H1 (cell line): ENCODE measurements at regions not wholly inside any gene's neighbourhood (a gene's known extent, or its start where the extent isn't known, plus 50 kb on each side); places are given as distances from the start of the nearest gene placed in this dataset.

ENCODE experiments used
- CTCF ChIA-PET: fragments of 300-600 bp; sonication (Branson Sonifier 250); formaldehyde crosslinking; loops from one replicate; lab custom pipeline; 2021; ENCODE audit not compliant: partially characterized antibody; lab: Charles Lee
- POLR2A ChIA-PET: fragments of 300-600 bp; sonication (Branson Sonifier 250); formaldehyde crosslinking; loops from one replicate; lab custom pipeline; 2021; ENCODE audit warnings: inconsistent platforms; ENCODE audit not compliant: partially characterized antibody; lab: Charles Lee
- DNase-seq, 2 experiments: peaks; one replicate each; pipeline versions ENCODE4 v3.0.0 to v3.0.0-alpha.2; 2010 to 2022; ENCODE audit warnings: low spot score in 2 of 2, low read depth in 1 of 2, mixed read lengths in 1 of 2
- FAIRE-seq: peaks from 2 replicates; lab custom pipeline; 2011; peaks lifted over from hg19 to GRCh38; lab: Jason Lieb, UNC
- H2AFZ ChIP-seq: 2 replicates; pipeline ENCODE4 v1.8.1; 2012; ENCODE audit warnings: low read length, inconsistent platforms
- H2AK5ac ChIP-seq: 2 replicates; pipeline ENCODE4 v1.6.1; 2013; ENCODE audit warnings: low read depth, low read length
- H2BK120ac ChIP-seq: replicated peaks from 2 replicates; pipeline ENCODE3; 2013; ENCODE audit warnings: low read depth, low read length, inconsistent platforms
- H2BK12ac ChIP-seq: 2 replicates; pipeline ENCODE4 v1.6.1; 2013; ENCODE audit warnings: low read depth, low read length
- H2BK15ac ChIP-seq: 2 replicates; pipeline ENCODE4 v1.6.1; 2013; ENCODE audit warnings: low read length
- H2BK20ac ChIP-seq: 2 replicates; pipeline ENCODE4 v1.6.1; 2013; ENCODE audit warnings: low read length
- H2BK5ac ChIP-seq: 2 replicates; pipeline ENCODE4 v1.6.1; 2013; ENCODE audit warnings: low read depth, low read length
- H3K14ac ChIP-seq: 2 replicates; pipeline ENCODE4 v1.6.1; 2013; ENCODE audit warnings: inconsistent platforms; ENCODE audit not compliant: insufficient read length
- H3K18ac ChIP-seq: 2 replicates; pipeline ENCODE4 v1.6.1; 2013; ENCODE audit warnings: low read length; ENCODE audit errors: extremely low read depth
- H3K23ac ChIP-seq: 2 replicates; pipeline ENCODE4 v1.6.1; 2013; ENCODE audit warnings: inconsistent platforms; ENCODE audit not compliant: insufficient read length
- H3K23me2 ChIP-seq: 2 replicates; pipeline ENCODE4 v1.6.1; 2013; ENCODE audit warnings: low read depth, low read length
- H3K27ac ChIP-seq: 2 replicates; pipeline ENCODE4 v1.6.1; 2011; ENCODE audit warnings: low read depth, low read length, inconsistent platforms
- H3K27me3 ChIP-seq, 4 experiments: replicated peaks in 1 of 4; 1 replicate in 1 of 4; 2 replicates in 3 of 4; pipeline versions ENCODE4 v1.6.1 to v1.8.1; 2011 to 2013; ENCODE audit warnings: low read length in 3 of 4, mild to moderate bottlenecking in 3 of 4, inconsistent platforms in 2 of 4, mixed read lengths in 2 of 4, moderate library complexity in 1 of 4; ENCODE audit not compliant: control insufficient read depth in 3 of 4, insufficient read depth in 3 of 4; ENCODE audit errors: extremely low read depth in 1 of 4
- H3K36me3 ChIP-seq, 4 experiments: 2 replicates each; pipeline versions ENCODE4 v1.6.1 to v1.8.1; 2011 to 2013; ENCODE audit warnings: mild to moderate bottlenecking in 4 of 4, low read length in 3 of 4, moderate library complexity in 2 of 4, control low read depth in 1 of 4, inconsistent platforms in 1 of 4; ENCODE audit not compliant: insufficient read depth in 4 of 4, control insufficient read depth in 2 of 4
- H3K4ac ChIP-seq: replicated peaks from 2 replicates; pipeline ENCODE3; 2013; ENCODE audit warnings: low read length, low read depth, mixed read lengths, inconsistent platforms; ENCODE audit not compliant: insufficient read length
- H3K4me1 ChIP-seq, 4 experiments: replicated peaks in 1 of 4; 1 replicate in 1 of 4; 2 replicates in 3 of 4; pipeline versions ENCODE4 v1.6.1 to v1.8.1; 2011 to 2013; ENCODE audit warnings: low read length in 3 of 4, inconsistent platforms in 2 of 4, mixed read lengths in 1 of 4; ENCODE audit not compliant: insufficient read depth in 4 of 4, control insufficient read depth in 3 of 4
- H3K4me2 ChIP-seq, 2 experiments: 2 replicates each; pipeline versions ENCODE4 v1.6.1 to v1.8.1; 2011 to 2013; ENCODE audit warnings: low read depth in 2 of 2, low read length in 2 of 2, control low read depth in 1 of 2, inconsistent platforms in 1 of 2, mild to moderate bottlenecking in 1 of 2; ENCODE audit not compliant: insufficient read depth in 1 of 2
- H3K4me3 ChIP-seq, 4 experiments: fragments of 200-600, 300-600 bp in 1 of 4; sonication (generic), shearing (Covaris generic), sonication (Bioruptor Twin) in 1 of 4; 2 replicates each; pipeline versions ENCODE4 v1.5.1 to v1.8.1; 2011 to 2016; ENCODE audit warnings: low read length in 4 of 4, low read depth in 3 of 4, control low read depth in 2 of 4, inconsistent platforms in 2 of 4, mild to moderate bottlenecking in 2 of 4, mixed read lengths in 1 of 4, moderate library complexity in 1 of 4; ENCODE audit not compliant: insufficient read depth in 2 of 4; ENCODE audit errors: extremely low read depth in 1 of 4
- H3K56ac ChIP-seq: replicated peaks from 2 replicates; pipeline ENCODE3; 2013; ENCODE audit warnings: low read depth, mild to moderate bottlenecking, mixed read lengths, low read length, inconsistent platforms; ENCODE audit not compliant: insufficient read length
- H3K79me1 ChIP-seq: 2 replicates; pipeline ENCODE4 v1.6.1; 2013; ENCODE audit warnings: low read depth, low read length, control low read depth
- H3K79me2 ChIP-seq, 2 experiments: 2 replicates each; pipeline versions ENCODE4 v1.6.1 to v1.8.1; 2012 to 2013; ENCODE audit warnings: low read length in 2 of 2, mild to moderate bottlenecking in 2 of 2, inconsistent platforms in 1 of 2; ENCODE audit not compliant: insufficient read depth in 2 of 2, control insufficient read depth in 1 of 2
- H3K9ac ChIP-seq, 4 experiments: replicated peaks in 1 of 4; 1 replicate in 1 of 4; 2 replicates in 3 of 4; pipeline versions ENCODE4 v1.6.1 to v1.8.1; 2011 to 2013; ENCODE audit warnings: low read depth in 3 of 4, low read length in 3 of 4, control low read depth in 2 of 4, mild to moderate bottlenecking in 2 of 4, moderate library complexity in 2 of 4, inconsistent platforms in 1 of 4; ENCODE audit errors: extremely low read depth in 1 of 4
- H3K9me3 ChIP-seq, 2 experiments: 2 replicates each; pipeline versions ENCODE4 v1.6.1 to v1.8.1; 2012 to 2013; ENCODE audit warnings: mild to moderate bottlenecking in 2 of 2, moderate library complexity in 2 of 2, control low read depth in 1 of 2, inconsistent platforms in 1 of 2, low read depth in 1 of 2, low read length in 1 of 2, mixed read lengths in 1 of 2; ENCODE audit not compliant: insufficient read depth in 2 of 2
- H4K20me1 ChIP-seq, 2 experiments: replicated peaks in 1 of 2; 2 replicates each; pipeline versions ENCODE3 to v1.8.1; 2011 to 2013; ENCODE audit warnings: inconsistent platforms in 2 of 2, low read length in 2 of 2, mild to moderate bottlenecking in 1 of 2; ENCODE audit not compliant: insufficient read depth in 2 of 2, control insufficient read depth in 1 of 2
- H4K5ac ChIP-seq: 2 replicates; pipeline ENCODE4 v1.6.1; 2013; ENCODE audit warnings: low read length, low read depth, mixed read lengths, inconsistent platforms; ENCODE audit not compliant: insufficient read length
- H4K8ac ChIP-seq: 2 replicates; pipeline ENCODE4 v1.8.0; 2013; ENCODE audit warnings: mild to moderate bottlenecking, moderate library complexity, low read length, inconsistent platforms; ENCODE audit not compliant: insufficient read depth; ENCODE audit errors: extremely low read depth
- H4K91ac ChIP-seq: replicated peaks from 2 replicates; pipeline ENCODE3; 2013; ENCODE audit warnings: low read length, mixed read lengths, inconsistent platforms; ENCODE audit not compliant: insufficient read length
- BCL11A ChIP-seq, 2 experiments: IDR thresholded peaks; one replicate each; pipeline ENCODE4 v1.6.1; 2011; ENCODE audit warnings: low read depth in 2 of 2, low read length in 2 of 2, mild to moderate bottlenecking in 2 of 2
- BRCA1 ChIP-seq: IDR thresholded peaks from 2 replicates; pipeline ENCODE4 v1.6.1; 2012; ENCODE audit warnings: low read depth, low read length, improper control_type of control experiment
- CREB1 ChIP-seq: IDR thresholded peaks from 2 replicates; pipeline ENCODE4 v1.6.1; 2012; ENCODE audit warnings: inconsistent platforms
- JUN ChIP-seq: IDR thresholded peaks from 2 replicates; pipeline ENCODE4 v1.6.1; 2011; ENCODE audit warnings: low read depth, mild to moderate bottlenecking, improper control_type of control experiment, low read length
- RAD21 ChIP-seq, 2 experiments: IDR thresholded peaks in 1 of 2; conservative IDR thresholded peaks in 1 of 2; 2 replicates each; pipeline ENCODE4 v1.6.1; 2011; ENCODE audit warnings: low read depth in 2 of 2, low read length in 2 of 2, improper control_type of control experiment in 1 of 2, inconsistent platforms in 1 of 2, mild to moderate bottlenecking in 1 of 2, moderate library complexity in 1 of 2
- WGBS, 2 experiments: shearing (Covaris generic) in 1 of 2; methylation state at CpG; one replicate each; pipeline versions ENCODE4 v1.1.6 to v1.1.7; 2013 to 2015; ENCODE audit warnings: low lambda C conversion rate in 2 of 2, mixed read lengths in 2 of 2, inconsistent platforms in 1 of 2, low coverage in 1 of 2, missing lambda C conversion rate in 1 of 2; ENCODE audit not compliant: insufficient replicate concordance in 2 of 2, insufficient coverage in 1 of 2, insufficient read length in 1 of 2; ENCODE audit errors: extremely low coverage in 1 of 2, missing lambda C conversion rate in 1 of 2; 5-methylcytosine and 5-hydroxymethylcytosine counted together
- TF ChIP-seq, protein P1 (sequence below), 3 experiments: IDR thresholded peaks; 1 replicate in 2 of 3; 2 replicates in 1 of 3; pipeline versions ENCODE4 v1.5.1 to v1.6.1; 2011; ENCODE audit warnings: low read length in 3 of 3, mild to moderate bottlenecking in 3 of 3, inconsistent platforms in 2 of 3, low read depth in 1 of 3, moderate library complexity in 1 of 3; ENCODE audit not compliant: insufficient read depth in 1 of 3; ENCODE audit errors: control extremely low read depth in 1 of 3

DNA sequence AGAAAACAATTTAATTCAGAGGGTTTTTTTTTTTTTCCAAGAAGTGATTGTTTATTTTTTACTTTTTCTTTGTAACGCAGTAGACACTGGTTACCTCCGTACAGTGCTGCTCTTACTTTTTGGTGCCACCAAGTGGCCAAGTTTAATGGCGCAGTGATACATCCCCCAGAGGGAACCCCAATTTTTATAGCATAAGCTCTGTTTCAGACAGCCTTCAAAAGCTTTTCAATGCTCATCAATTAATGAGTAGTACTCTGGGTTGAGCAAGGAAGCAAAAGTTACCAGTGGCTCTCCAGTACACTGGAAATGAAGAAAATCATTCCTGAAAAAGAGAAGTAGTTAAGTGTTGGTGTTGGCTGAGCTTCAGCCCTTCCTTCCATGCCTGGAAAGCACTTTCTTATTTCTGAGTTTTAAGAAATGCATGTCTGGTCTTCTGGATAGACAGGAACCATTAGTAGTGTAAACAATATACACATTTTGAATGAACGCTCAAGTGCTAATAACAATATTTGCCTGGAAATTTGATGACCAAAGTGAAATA, 129.1 kb upstream of the SMLR1 start:
- no peak overlapping the region for H3K9ac ChIP-seq
- no peaks in the 10 kb centered on the region for H3K36me3 ChIP-seq
- H3K79me1 ChIP-seq = no peaks in the 10 kb centered on the region
- FAIRE-seq = peak; percentile 93
- no peaks in the 10 kb centered on the region for H3K4me1 ChIP-seq
- H3K4ac ChIP-seq = no peak overlapping the region
- peak in 1 of 2 experiments; percentile 68 for DNase-seq
- no peaks in the 10 kb centered on the region for H4K20me1 ChIP-seq
- no peak overlapping the region for H2AFZ ChIP-seq
- no peak overlapping the region for H4K5ac ChIP-seq
- H2BK5ac ChIP-seq = no peak overlapping the region
- H3K56ac ChIP-seq = no peak overlapping the region
- no peak overlapping the region for H2AK5ac ChIP-seq
- no peak overlapping the region for H4K8ac ChIP-seq
- no peaks in the 10 kb centered on the region for H3K27me3 ChIP-seq
- H2BK12ac ChIP-seq = no peak overlapping the region
- CTCF ChIA-PET = interaction anchor here (0.6 to 4.0 kb wide), 46 partner anchors 11 to 667 kb away, joined by 3 to 26 read pairs (median 4); partner anchors contain the start of gene TMEM200A
- H3K4me2 ChIP-seq = no peak overlapping the region
- 27% methylated on average over 4 of the region's 4 CpGs; no CpG with 5 or more reads in 1 of the 2 experiments for WGBS, 2 experiments
- H3K14ac ChIP-seq = no peak overlapping the region
- H3K23me2 ChIP-seq = no peaks in the 10 kb centered on the region
- H3K27ac ChIP-seq = no peak overlapping the region
- H3K9me3 ChIP-seq = no peaks in the 10 kb centered on the region
- H4K91ac ChIP-seq = no peak overlapping the region
- no peaks in the 10 kb centered on the region for H3K79me2 ChIP-seq
- no peak overlapping the region for H3K18ac ChIP-seq
- peak; percentile 87 to 88 for TF ChIP-seq RAD21 (IDR thresholded peaks at IDR 0.05 in 1 of 2, conservative IDR thresholded peaks at IDR 0.05 in 1 of 2; ENCODE audit: low read depth in 2 of 2, low read length in 2 of 2)
- TF ChIP-seq BRCA1 = no peak
- no peak for TF ChIP-seq BCL11A (IDR thresholded peaks at IDR 0.05; ENCODE audit: low read depth in 2 of 2, low read length in 2 of 2)
- no peak for TF ChIP-seq JUN
- TF ChIP-seq, protein P1, sequence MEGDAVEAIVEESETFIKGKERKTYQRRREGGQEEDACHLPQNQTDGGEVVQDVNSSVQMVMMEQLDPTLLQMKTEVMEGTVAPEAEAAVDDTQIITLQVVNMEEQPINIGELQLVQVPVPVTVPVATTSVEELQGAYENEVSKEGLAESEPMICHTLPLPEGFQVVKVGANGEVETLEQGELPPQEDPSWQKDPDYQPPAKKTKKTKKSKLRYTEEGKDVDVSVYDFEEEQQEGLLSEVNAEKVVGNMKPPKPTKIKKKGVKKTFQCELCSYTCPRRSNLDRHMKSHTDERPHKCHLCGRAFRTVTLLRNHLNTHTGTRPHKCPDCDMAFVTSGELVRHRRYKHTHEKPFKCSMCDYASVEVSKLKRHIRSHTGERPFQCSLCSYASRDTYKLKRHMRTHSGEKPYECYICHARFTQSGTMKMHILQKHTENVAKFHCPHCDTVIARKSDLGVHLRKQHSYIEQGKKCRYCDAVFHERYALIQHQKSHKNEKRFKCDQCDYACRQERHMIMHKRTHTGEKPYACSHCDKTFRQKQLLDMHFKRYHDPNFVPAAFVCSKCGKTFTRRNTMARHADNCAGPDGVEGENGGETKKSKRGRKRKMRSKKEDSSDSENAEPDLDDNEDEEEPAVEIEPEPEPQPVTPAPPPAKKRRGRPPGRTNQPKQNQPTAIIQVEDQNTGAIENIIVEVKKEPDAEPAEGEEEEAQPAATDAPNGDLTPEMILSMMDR (IDR thresholded peaks at IDR 0.05; ENCODE audit: control extremely low read depth in 1 of 3, insufficient read depth in 1 of 3, low read depth in 1 of 3, low read length in 3 of 3) = peak; percentile 33 to 79 (median 64)
- TF ChIP-seq CREB1 = no peak
- TF ChIP-seq, all 59 proteins: peak for 2
- no peak overlapping the region for H2BK15ac ChIP-seq
- H2BK20ac ChIP-seq = no peak overlapping the region
- POLR2A ChIA-PET = no interaction called here
- H2BK120ac ChIP-seq = no peak overlapping the region
- no peak overlapping the region for H3K23ac ChIP-seq
- no peak overlapping the region for H3K4me3 ChIP-seq
